Hepatocyte (in vitro differentiated cells): ENCODE measurements at regions not wholly inside any gene's neighbourhood (a gene's known extent, or its start where the extent isn't known, plus 50 kb on each side); places are given as distances from the start of the nearest gene placed in this dataset.

ENCODE experiments used
- CTCF ChIP-seq: fragments of 200-600 bp; sonication (generic); IDR thresholded peaks from 2 replicates; pipeline ENCODE4 v1.5.1; 2016; ENCODE audit warnings: antibody characterized with exemption, mild to moderate bottlenecking; ENCODE audit not compliant: poor library complexity
- EZH2 ChIP-seq: fragments of 200-600 bp; sonication (generic); IDR thresholded peaks from 2 replicates; pipeline ENCODE4 v1.6.1; 2016; ENCODE audit warnings: antibody characterized with exemption, mild to moderate bottlenecking, borderline replicate concordance

GRCh38 chr6:155561257-155561965, 105.8 kb upstream of the NOX3 start:
- TF ChIP-seq EZH2 (no peak), CTCF (no peak)
